Cortex of kidney (tissue), 1 donor: ENCODE measurements at regions not wholly inside any gene's neighbourhood (a gene's known extent, or its start where the extent isn't known, plus 50 kb on each side); places are given as distances from the start of the nearest gene placed in this dataset.
"Not testable (repeated sequence)": the region's sequence is repeated elsewhere in the genome, so short reads cannot be mapped to it uniquely, and the experiment has no call there.

Experiments
- DNase-seq: peaks from one replicate; lab custom pipeline; 2025; lab: John Stamatoyannopoulos, UW

DNA sequence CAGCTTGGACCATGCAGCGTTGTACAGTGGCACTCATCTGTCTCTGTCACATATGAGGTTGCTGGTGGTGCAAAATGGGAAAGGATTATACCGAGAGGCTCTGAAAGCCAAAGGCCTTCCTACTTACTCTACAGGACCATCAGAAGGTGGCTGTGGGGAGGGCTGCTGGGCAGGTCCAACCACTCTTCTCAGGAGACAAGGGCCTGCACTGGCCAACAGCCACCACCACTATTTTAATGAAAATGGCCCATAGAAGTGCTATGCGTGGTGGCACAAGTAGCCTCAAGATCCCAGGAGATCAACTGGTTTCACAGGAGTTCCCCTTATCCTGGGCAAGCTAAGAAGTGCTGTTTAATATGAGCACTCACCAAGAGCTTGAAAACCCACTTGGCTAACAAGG, 52.3 kb downstream of the MRPL57 start:
- DNase-seq, result no peak

GRCh38 chr13:21229241-21230024, 53.0 kb downstream of the MRPL57 start:
- DNase-seq, result no peak

- DNase-seq, result no peak
Measured at GRCh38 chr13:21230516-21230915, 54.1 kb downstream of the MRPL57 start.

- DNase-seq, result no peak
Measured at GRCh38 chr13:21231426-21231940, 55.0 kb downstream of the MRPL57 start.

DNA sequence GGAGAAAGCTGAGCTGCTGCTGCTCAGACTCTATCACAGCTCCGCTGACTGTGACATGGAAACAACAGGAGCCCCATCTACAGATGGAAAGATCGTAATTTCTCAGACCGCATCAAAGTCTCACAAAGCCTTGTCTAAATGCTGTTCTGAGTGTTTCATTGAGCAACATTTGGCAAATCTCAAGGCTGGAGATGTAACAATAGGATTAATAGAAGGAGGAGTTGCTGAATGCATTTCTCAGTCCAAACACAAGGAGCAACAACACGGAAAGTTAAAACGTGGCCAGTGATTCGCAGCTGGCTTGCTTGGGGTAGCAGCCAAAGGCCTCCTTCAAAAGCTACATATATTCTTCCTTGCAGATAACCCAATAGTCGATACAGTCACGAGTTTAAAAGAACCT, 55.7 kb downstream of the MRPL57 start:
- no peak for DNase-seq

DNA sequence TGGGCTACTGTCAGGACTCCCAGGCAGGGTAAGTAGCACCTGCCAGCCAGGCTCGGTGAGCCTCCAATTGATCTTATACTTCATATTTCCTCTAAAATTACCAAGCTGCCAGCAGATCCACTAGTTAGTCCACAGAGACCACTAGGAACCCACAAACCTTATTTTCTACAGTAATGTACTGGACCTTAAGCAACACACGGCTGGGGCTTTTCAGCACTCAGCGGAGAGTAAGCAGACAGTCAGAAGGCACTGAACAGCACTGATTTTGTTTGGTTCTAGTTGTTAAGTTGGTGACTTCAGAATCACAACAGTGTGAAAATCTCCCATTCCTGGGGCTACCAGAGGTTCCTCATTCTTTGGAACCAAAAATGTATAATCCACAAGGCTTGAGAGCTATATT, 56.1 kb downstream of the MRPL57 start:
- DNase-seq, result no peak

- DNase-seq, result no peak
Measured at GRCh38 chr13:21233086-21233485, 56.6 kb downstream of the MRPL57 start.

DNA sequence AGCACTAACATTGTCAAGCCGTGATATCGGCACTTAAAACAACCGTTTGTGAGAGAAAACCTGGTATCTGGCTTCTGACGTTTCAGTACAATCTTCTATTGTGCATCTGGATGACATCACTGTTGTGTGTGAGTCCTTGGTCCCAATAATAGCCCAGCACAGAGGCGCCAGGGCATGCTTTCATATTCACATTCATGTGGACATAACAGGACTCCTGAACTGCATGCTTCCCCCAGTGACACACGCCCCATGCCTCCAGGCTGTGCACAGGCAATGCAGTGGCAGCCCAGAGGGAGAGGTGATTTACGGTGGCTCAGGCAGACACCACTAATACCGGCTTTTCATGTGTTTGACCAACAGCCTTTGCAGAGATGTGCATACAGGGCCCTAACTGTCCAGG, 58.1 kb downstream of the MRPL57 start:
- DNase-seq, result no peak

GRCh38 chr13:21235174-21235573, 58.7 kb downstream of the MRPL57 start:
- no peak for DNase-seq

DNA sequence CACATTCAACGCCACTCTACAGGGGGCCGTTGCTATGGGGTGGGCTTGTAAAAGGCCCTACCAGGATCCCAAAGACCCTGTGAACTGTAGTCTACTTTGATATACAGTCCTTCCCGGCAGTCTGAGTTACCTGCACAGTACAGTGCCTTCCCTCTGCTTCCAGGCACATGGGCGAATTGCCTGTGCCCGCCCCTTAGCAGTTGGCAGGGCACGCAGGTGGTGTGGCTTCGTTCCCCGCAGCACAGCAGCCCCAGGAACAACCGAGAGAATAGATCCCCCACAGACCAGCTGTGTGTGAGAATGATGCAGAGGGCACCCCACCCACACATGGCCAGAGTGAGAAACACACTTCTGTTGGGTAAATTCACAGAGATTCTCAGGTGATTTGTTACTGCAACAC, 60.6 kb downstream of the MRPL57 start:
- no peak for DNase-seq

GRCh38 chr13:21238267-21238666, 61.8 kb downstream of the MRPL57 start:
- no peak for DNase-seq

- DNase-seq, result no peak
Measured at GRCh38 chr13:21240586-21240985, 64.1 kb downstream of the MRPL57 start.

GRCh38 chr13:21242236-21242635, 65.8 kb downstream of the MRPL57 start:
- no peak for DNase-seq

DNA sequence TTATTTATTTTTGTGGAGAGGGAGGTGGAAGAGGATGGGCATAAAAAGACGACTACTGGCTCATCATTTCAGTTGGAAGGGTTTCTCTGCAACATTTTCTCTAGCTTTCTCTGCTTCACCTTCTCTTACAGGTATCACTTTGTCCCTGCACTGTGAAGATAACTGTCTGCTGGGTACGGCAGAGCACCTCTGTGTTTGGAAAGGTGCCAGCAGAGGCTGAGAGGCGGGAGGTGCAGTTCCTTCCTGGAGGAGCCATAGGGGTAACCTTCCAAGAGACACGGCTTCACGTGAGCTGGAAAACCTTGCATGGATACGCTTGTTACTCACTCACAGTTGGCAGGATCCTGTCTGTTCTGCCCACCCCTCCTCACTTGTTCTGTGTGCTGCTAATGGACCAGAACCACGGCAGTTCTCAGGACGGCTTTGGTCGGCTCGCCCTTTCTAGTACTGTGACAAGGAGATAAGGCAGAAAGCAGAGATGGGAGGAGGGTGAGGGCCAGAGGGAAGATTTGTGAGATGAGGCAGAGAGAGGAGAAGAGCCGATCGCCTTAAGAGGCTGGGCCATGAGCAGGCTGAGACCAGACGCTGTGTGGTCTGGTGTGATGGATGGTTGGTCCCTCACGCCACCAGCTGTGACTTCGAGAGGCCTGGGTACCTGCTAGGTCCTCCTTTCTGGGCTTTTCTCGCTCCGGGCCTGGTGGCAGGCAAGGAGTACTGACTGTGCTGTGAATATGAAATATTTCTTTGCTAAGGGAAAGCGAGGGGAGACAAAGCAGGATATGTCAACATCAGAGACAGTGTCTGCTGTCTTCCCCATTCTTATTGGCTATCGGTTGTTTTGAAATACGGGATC, 66.8 kb downstream of the MRPL57 start:
- no peak for DNase-seq

DNA sequence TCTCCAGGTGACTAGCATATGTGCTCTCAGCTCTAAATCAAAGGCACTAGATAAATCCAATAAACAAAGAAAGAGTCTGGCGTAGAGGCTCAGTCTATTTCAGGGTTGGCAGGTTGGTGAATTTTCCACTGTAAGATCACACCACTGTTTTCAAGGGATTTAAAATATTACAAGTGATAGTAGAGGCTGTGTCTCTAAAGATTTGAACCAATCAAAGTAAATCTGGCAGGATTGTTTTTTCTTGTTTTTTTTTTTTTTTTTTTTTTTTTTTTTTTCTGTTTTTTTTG, 67.4 kb downstream of the MRPL57 start:
- not testable (repeated sequence) for DNase-seq

DNA sequence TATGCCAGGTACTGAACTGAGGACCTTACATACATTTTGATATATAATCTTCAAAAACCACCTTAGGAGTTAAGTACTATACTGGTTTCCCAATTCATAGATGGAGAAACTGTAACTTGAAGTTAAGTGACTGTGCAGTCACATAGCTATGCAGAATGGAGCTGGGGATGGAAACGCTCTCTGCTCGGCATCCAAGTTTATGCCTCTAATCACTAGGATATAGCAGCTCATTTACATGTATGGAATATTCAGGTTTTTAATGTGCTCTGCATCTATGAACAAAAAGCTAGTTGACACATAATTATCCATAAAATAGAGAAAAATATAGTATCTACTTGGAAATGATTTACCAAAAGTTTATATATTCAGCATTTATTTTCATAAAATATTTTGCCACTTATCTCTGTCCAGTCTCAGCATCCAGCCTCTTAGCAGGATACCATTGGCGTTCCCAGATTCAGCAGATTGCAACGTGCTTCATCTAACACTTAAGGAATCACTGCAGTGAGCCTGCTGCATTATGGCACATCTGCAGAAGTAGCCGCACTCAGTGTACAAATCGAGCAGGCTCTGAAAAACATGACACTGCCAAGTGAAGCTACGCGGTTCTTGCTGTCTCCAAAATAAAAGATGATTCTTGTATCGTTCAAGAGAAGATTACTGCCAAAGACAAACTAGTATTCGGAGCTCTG, 70.4 kb downstream of the MRPL57 start:
- no peak for DNase-seq

DNA sequence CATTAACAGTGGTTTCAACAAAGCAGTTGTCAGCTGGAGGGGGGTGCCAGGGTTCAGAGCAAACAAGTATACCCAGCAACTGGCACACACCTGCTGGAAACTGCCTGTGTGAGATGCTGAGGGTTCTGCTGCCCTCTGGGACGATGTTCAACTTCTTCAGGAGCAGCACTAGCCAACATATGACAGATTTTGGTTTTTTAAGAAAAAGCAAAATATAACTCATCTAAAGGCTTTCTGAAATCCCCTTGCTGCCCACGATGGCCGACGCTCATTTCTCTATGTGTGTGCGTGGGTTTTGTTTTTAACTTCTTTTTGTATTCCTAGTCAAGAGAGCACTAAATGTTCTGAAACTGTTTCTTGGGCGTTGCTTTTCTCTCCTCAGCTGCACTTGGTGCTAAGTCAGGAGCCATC, 79.9 kb downstream of the MRPL57 start:
- DNase-seq, result no peak

DNA sequence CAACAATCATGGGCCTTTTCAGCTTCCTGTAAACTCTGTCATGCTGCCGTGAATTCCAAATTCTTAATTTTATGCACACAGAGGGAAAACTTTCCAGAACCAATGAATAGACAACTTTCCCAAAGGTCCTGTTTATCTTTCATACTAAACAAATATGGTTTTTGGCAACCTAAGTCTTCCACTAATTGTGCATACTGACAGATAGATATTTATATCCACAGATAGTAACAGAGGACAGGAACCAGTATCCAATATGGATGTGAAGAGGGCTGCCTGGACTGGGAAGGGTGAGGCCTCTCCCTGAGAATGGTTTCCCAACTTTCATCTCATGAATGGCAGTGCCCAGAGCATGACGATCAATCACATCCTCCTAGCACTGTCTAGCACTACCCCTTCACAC, 80.4 kb downstream of the MRPL57 start:
- no peak for DNase-seq

DNA sequence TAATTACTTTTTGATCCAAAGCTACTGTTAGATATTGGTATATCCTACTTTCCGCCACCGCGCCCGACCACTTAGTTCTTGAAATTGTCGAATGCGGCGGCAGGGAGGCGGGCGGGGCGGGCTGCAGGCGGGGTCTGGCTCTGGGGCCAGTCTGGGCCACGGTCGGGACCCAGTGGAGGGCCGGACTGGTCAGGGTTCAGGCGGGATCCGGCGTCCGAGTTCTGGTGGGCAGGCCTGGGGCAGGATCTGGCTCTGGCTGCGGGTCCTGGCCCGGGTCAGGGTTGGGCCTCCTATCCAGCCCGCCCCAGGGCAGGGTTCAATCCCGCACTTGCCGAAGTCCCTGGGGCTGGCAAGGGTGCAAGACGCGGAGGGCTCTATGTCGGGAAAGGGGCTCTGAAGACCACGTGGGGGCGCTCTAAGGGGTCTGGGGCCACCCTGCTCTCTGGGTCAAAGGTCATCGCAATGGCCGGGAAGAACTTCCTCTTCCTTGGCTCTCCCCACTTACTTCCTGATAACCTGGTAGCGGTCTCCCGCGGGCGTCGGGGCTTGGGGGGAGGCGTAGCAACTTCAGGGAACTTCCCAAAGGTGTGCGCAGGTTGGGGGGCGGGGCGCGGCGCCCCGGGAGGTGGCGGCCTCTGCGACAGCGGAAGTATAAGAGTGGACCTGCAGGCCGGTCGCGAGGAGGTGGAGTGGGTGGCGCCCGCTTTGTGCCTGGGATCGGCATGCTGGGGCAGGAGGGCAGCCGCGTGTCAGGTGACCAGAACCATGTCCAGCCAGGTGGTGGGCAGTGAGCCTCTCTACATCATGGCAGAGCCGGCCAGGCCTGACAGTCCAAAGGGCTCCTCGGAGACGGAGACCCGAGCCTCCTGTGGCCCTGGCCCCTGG, 83.4 kb downstream of the MRPL57 start:
- DNase-seq, result no peak

DNA sequence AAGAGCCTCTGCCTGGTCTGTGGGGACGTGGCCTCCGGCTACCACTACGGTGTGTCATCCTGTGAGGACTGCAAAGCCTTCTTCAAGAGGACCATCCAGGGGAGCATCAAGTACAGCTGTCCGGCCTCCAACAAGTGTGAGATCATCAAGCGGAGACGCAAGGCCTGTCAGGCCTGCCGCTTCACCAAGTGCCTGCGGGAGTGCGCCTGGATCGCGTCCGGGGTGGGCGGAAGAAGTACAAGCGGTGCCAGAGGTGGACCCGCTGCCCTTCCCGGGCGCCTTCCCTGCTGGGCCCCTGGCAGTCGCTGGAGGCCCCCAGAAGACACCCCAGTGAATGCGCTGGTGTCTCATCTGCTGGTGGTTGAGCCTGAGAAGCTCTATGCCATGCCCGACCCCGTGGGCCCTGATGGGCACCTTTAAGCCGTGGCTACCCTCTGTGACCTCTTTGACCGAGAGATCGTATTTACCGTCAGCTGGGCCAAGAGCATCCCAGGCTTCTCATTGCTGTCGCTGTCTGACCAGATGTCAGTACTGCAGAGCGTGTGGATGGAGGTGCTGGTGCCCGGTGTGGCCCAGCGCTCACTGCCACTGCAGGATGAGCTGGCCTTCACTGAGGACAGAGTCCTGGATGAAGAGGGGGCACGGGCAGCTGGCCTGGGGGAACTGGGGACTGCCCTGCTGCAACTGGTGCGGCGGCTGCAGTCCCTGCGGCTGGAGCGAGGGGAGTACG, 84.3 kb downstream of the MRPL57 start:
- DNase-seq, result not testable (repeated sequence)
